CD14-positive monocyte (primary cell): ENCODE measurements at regions not wholly inside any gene's neighbourhood (a gene's known extent, or its start where the extent isn't known, plus 50 kb on each side); places are given as distances from the start of the nearest gene placed in this dataset.

ENCODE experiments used
- DNase-seq, 3 donors: peaks; one replicate each; pipeline ENCODE4 v3.0.0-alpha.2; 2011 to 2022
- H2AFZ ChIP-seq: 2 replicates; pipeline ENCODE4 v1.6.0; 2012; ENCODE audit warnings: mild to moderate bottlenecking, low read depth, low read length, inconsistent platforms; ENCODE audit not compliant: insufficient read depth, poor library complexity, severe bottlenecking
- H3K27ac ChIP-seq, 2 donors: 1 replicate in 1 of 2; 2 replicates in 1 of 2; pipeline ENCODE4 v1.5.1; 2012 to 2013; ENCODE audit warnings: low read length in 2 of 2, control low read depth in 1 of 2, inconsistent platforms in 1 of 2, low read depth in 1 of 2, mild to moderate bottlenecking in 1 of 2
- H3K27me3 ChIP-seq, 2 donors: one replicate each; pipeline versions ENCODE4 v1.6.0 to v1.6.1; 2011 to 2013; ENCODE audit warnings: low read length in 2 of 2; ENCODE audit not compliant: control insufficient read depth in 2 of 2, insufficient read depth in 2 of 2
- H3K36me3 ChIP-seq, 2 donors: replicated peaks in 1 of 2; 1 replicate in 1 of 2; 2 replicates in 1 of 2; pipeline versions ENCODE4 v1.5.1 to v1.6.1; 2012 to 2013; ENCODE audit warnings: low read length in 2 of 2, control low read depth in 1 of 2, inconsistent platforms in 1 of 2, mild to moderate bottlenecking in 1 of 2; ENCODE audit not compliant: insufficient read depth in 2 of 2, control insufficient read depth in 1 of 2
- H3K4me1 ChIP-seq, 2 donors: 1 replicate in 1 of 2; 2 replicates in 1 of 2; pipeline versions ENCODE4 v1.5.1 to v1.6.1; 2012 to 2013; ENCODE audit warnings: low read length in 2 of 2, control low read depth in 1 of 2, inconsistent platforms in 1 of 2, mild to moderate bottlenecking in 1 of 2, moderate library complexity in 1 of 2; ENCODE audit not compliant: insufficient read depth in 2 of 2, control insufficient read depth in 1 of 2
- H3K4me2 ChIP-seq: replicated peaks from 2 replicates; pipeline ENCODE3; 2012; ENCODE audit warnings: low read length, moderate library complexity, mild to moderate bottlenecking; ENCODE audit not compliant: poor library complexity, severe bottlenecking; ENCODE audit errors: extremely low read depth
- H3K4me3 ChIP-seq, 3 experiments: fragments of 200-600 bp in 1 of 3; sonication (generic) in 1 of 3; replicated peaks in 1 of 3; 1 replicate in 2 of 3; 2 replicates in 1 of 3; pipeline ENCODE4 v1.5.1; 2011 to 2013; ENCODE audit warnings: low read length in 3 of 3, mild to moderate bottlenecking in 3 of 3, control low read depth in 2 of 3, low read depth in 2 of 3, inconsistent platforms in 1 of 3, moderate library complexity in 1 of 3
- H3K79me2 ChIP-seq: 2 replicates; pipeline ENCODE4 v1.6.0; 2012; ENCODE audit warnings: mild to moderate bottlenecking, control low read depth, inconsistent platforms, low read length, moderate library complexity; ENCODE audit not compliant: insufficient read depth
- H3K9ac ChIP-seq: 2 replicates; pipeline ENCODE4 v1.6.0; 2017; ENCODE audit warnings: low read length, mild to moderate bottlenecking; ENCODE audit not compliant: insufficient read depth, poor library complexity, severe bottlenecking
- H3K9me3 ChIP-seq, 2 donors: replicated peaks in 1 of 2; 1 replicate in 1 of 2; 2 replicates in 1 of 2; pipeline versions ENCODE4 v1.5.1 to v1.6.1; 2012 to 2013; ENCODE audit warnings: low read length in 2 of 2, control low read depth in 1 of 2; ENCODE audit not compliant: control insufficient read depth in 1 of 2, insufficient read depth in 1 of 2
- H4K20me1 ChIP-seq: 2 replicates; pipeline ENCODE4 v1.6.0; 2012; ENCODE audit warnings: mild to moderate bottlenecking, low read length, control low read depth, moderate library complexity; ENCODE audit not compliant: insufficient read depth
- H3K27ac Mint-ChIP-seq, 7 donors: one replicate each; pipeline ENCODE4 v1.8.0; 2020; ENCODE audit warnings: mild to moderate bottlenecking in 7 of 7, mixed read lengths in 7 of 7, moderate library complexity in 6 of 7, inconsistent platforms in 2 of 7
- H3K27me3 Mint-ChIP-seq, 3 donors: one replicate each; pipeline ENCODE4 v1.8.0; 2021 to 2022; ENCODE audit warnings: low read depth in 3 of 3, mild to moderate bottlenecking in 3 of 3, mixed read lengths in 3 of 3, moderate library complexity in 3 of 3, inconsistent platforms in 1 of 3
- H3K36me3 Mint-ChIP-seq, 2 donors: one replicate each; pipeline ENCODE4 v1.8.0; 2020; ENCODE audit warnings: mixed read lengths in 2 of 2, inconsistent platforms in 1 of 2, mild to moderate bottlenecking in 1 of 2
- H3K4me1 Mint-ChIP-seq: one replicate; pipeline ENCODE4 v1.8.0; 2020; ENCODE audit warnings: mild to moderate bottlenecking, mixed read lengths
- H3K4me3 Mint-ChIP-seq, 2 donors: one replicate each; pipeline ENCODE4 v1.8.0; 2020; ENCODE audit warnings: mild to moderate bottlenecking in 2 of 2, mixed read lengths in 2 of 2, moderate library complexity in 1 of 2
- H3K9me3 Mint-ChIP-seq, 7 donors: one replicate each; pipeline ENCODE4 v1.8.0; 2020 to 2022; ENCODE audit warnings: mixed read lengths in 7 of 7, mild to moderate bottlenecking in 6 of 7, moderate library complexity in 6 of 7, inconsistent platforms in 2 of 7
- WGBS: methylation state at CpG from one replicate; pipeline ENCODE4 v1.1.5; 2013; ENCODE audit warnings: missing lambda C conversion rate; ENCODE audit not compliant: insufficient coverage; 5-methylcytosine and 5-hydroxymethylcytosine counted together
- intact Hi-C, 2 donors: fragments of 100-400 bp; cut with micrococcal nuclease; formaldehyde crosslinking; loops; one replicate each; pipeline versions ENCODE4 v1.15.0 to v1.15.1; 2023
- TF ChIP-seq, protein P1 (sequence below): fragments of 200-600 bp; IDR thresholded peaks from one replicate; pipeline ENCODE4 v1.8.0; 2022; ENCODE audit warnings: antibody characterized with exemption, mild to moderate bottlenecking

DNA sequence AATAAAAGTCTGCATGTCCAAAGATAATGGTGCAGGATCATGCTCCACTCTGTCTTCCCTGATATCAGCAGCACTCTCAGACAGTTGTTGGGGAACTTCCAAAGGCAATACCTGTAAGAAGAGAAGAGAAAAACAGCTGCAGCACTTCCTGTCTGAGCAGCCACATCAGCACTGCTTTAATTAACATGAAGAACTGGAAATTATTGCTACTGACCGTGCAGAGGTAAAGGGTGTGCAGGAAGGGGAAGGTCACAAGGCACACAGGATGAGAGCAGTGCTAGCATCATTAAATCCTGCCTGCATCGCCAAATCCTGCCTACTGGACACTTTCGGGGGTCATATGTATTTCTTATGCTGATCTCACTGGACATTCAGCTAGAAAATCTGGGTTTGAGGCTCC is 379.0 kb downstream of the LMX1A start:
- Histone ChIP-seq H3K9me3 (peaks cover 0 to 2% of the 10 kb centered on the region in 2 donors), H2AFZ (no peak overlapping the region), H4K20me1 (no peaks in the 10 kb centered on the region), H3K27ac (no peak overlapping the region), H3K4me1 (no peaks in the 10 kb centered on the region), H3K79me2 (no peaks in the 10 kb centered on the region), H3K4me2 (no peak overlapping the region), H3K9ac (no peak overlapping the region), H3K36me3 (no peaks in the 10 kb centered on the region), H3K27me3 (no peaks in the 10 kb centered on the region), H3K4me3 (no peak overlapping the region)
- Mint-ChIP-seq H3K4me1 (no peaks in the 10 kb centered on the region), H3K4me3 (no peak overlapping the region), H3K9me3 (peaks cover 0 to 5% (median 3%) of the 10 kb centered on the region in 7 donors), H3K27me3 (peaks cover 0 to under 1% (median 0%) of the 10 kb centered on the region in 3 donors), H3K36me3 (no peaks in the 10 kb centered on the region), H3K27ac (peak overlapping the region in 1 of 7 donors; percentile 7)
- TF ChIP-seq, protein P1, sequence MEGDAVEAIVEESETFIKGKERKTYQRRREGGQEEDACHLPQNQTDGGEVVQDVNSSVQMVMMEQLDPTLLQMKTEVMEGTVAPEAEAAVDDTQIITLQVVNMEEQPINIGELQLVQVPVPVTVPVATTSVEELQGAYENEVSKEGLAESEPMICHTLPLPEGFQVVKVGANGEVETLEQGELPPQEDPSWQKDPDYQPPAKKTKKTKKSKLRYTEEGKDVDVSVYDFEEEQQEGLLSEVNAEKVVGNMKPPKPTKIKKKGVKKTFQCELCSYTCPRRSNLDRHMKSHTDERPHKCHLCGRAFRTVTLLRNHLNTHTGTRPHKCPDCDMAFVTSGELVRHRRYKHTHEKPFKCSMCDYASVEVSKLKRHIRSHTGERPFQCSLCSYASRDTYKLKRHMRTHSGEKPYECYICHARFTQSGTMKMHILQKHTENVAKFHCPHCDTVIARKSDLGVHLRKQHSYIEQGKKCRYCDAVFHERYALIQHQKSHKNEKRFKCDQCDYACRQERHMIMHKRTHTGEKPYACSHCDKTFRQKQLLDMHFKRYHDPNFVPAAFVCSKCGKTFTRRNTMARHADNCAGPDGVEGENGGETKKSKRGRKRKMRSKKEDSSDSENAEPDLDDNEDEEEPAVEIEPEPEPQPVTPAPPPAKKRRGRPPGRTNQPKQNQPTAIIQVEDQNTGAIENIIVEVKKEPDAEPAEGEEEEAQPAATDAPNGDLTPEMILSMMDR: no peak
- intact Hi-C loops: no loop called here
- DNase-seq: no peak
- WGBS: 80% methylated on average over 1 of the region's 3 CpGs

DNA sequence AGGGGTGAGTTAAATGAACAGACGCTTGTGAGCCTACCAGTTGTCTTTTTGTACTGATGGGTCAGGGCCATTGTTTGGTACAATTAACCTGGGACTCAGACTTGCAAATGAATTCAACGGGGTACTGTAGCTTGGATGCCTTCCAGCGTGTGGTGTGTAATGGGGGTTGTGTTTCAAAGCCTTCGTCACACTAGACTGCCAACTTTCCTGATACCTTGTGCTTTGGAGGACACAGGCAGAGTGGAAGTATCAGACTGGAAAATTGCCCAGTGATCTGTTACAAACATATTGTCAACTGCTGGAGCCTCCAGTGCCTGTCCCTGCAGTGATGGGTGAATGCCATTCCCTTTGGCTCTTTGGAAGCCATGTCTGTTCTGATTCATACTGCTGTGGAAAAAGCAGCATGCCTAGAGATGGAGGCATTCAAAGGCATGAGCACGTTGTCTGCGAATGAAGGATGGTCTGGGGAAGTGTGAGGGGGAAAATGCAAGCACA is 384.5 kb downstream of the LMX1A start:
- 100% methylated on average over 3 of the region's 6 CpGs for WGBS
- Histone ChIP-seq H2AFZ (no peak overlapping the region), H4K20me1 (no peaks in the 10 kb centered on the region), H3K9ac (no peak overlapping the region), H3K4me3 (no peak overlapping the region), H3K36me3 (no peaks in the 10 kb centered on the region), H3K27ac (no peak overlapping the region), H3K9me3 (peaks cover 0 to 2% of the 10 kb centered on the region in 2 donors), H3K4me2 (no peak overlapping the region), H3K27me3 (no peaks in the 10 kb centered on the region), H3K4me1 (no peaks in the 10 kb centered on the region), H3K79me2 (no peaks in the 10 kb centered on the region)
- TF ChIP-seq, protein P1: no peak
- no peak for DNase-seq
- Mint-ChIP-seq H3K9me3 (peaks cover 2 to 7% (median 4%) of the 10 kb centered on the region in 7 donors), H3K4me1 (no peaks in the 10 kb centered on the region), H3K27me3 (peaks cover 0 to 1% (median 0%) of the 10 kb centered on the region in 3 donors), H3K4me3 (no peak overlapping the region), H3K36me3 (no peaks in the 10 kb centered on the region), H3K27ac (no peak overlapping the region)
- intact Hi-C loops: no loop called here
